ENCODE measurements at regions not wholly inside any gene's neighbourhood (a gene's known extent, or its start where the extent isn't known, plus 50 kb on each side); places are given as distances from the start of the nearest gene placed in this dataset.

DNA sequence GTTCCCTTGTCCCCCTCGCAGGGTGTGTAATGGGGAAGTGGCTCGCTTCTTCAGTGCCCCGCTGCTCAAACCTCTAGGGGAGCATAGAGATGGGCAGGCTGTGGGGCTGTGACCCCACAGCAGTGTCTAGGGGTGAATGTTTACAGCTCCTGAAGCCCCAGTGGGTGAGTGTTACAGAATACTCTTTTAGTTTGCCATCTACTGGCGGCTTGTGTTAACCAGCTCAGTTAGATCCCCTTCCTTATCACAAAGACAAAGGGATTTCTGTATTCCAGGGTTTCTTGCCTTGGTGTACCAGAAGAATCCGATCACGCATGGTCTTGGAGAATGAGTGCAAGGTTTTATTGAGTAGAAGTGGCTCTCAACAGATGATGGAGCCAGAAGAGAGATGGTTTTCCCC lies 108.1 kb upstream of the IQCM start:
- Histone ChIP-seq H3K27ac (no peak overlapping the region), H3K9ac (ENCODE audit: low read depth in 2 of 2, low read length in 2 of 2) (no peak overlapping the region), H3K27me3 (no peaks in the 10 kb centered on the region), H3K36me3 (no peaks in the 10 kb centered on the region), H3K4me1 (no peaks in the 10 kb centered on the region), H3K4me3 (no peak overlapping the region), H3K9me3 (no peaks in the 10 kb centered on the region)
- intact Hi-C loops (cut with DNase I) = no loop called here
- TF ChIP-seq, protein P1, sequence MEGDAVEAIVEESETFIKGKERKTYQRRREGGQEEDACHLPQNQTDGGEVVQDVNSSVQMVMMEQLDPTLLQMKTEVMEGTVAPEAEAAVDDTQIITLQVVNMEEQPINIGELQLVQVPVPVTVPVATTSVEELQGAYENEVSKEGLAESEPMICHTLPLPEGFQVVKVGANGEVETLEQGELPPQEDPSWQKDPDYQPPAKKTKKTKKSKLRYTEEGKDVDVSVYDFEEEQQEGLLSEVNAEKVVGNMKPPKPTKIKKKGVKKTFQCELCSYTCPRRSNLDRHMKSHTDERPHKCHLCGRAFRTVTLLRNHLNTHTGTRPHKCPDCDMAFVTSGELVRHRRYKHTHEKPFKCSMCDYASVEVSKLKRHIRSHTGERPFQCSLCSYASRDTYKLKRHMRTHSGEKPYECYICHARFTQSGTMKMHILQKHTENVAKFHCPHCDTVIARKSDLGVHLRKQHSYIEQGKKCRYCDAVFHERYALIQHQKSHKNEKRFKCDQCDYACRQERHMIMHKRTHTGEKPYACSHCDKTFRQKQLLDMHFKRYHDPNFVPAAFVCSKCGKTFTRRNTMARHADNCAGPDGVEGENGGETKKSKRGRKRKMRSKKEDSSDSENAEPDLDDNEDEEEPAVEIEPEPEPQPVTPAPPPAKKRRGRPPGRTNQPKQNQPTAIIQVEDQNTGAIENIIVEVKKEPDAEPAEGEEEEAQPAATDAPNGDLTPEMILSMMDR (IDR thresholded peaks at IDR 0.05) = no peak
- no peak for DNase-seq

DNA sequence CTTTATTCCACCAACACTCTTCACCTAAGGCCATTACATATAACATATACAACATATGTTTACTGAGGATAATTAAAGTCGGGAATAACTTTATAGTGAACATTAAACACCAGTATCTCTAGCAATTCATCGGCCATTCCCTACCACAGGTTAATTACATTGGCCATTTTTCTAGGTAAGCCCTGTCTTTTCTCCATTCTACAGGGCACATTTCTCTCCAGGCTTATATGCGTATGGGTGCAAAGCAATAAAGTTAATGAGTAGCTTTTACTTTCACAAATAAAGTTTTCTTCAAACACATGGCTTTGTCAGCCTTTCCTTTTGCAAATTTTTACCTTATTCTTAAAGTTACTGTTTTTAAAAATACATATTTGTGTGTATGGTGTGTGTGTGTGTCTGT lies 111.9 kb upstream of the IQCM start:
- Histone ChIP-seq H3K9ac (ENCODE audit: low read depth in 2 of 2, low read length in 2 of 2) (no peak overlapping the region), H3K9me3 (no peaks in the 10 kb centered on the region), H3K4me1 (no peaks in the 10 kb centered on the region), H3K27me3 (no peaks in the 10 kb centered on the region), H3K27ac (no peak overlapping the region), H3K36me3 (no peaks in the 10 kb centered on the region), H3K4me3 (no peak overlapping the region)
- intact Hi-C loops (cut with DNase I) = no loop called here
- no peak for DNase-seq
- TF ChIP-seq, protein P1 (IDR thresholded peaks at IDR 0.05) = no peak

DNA sequence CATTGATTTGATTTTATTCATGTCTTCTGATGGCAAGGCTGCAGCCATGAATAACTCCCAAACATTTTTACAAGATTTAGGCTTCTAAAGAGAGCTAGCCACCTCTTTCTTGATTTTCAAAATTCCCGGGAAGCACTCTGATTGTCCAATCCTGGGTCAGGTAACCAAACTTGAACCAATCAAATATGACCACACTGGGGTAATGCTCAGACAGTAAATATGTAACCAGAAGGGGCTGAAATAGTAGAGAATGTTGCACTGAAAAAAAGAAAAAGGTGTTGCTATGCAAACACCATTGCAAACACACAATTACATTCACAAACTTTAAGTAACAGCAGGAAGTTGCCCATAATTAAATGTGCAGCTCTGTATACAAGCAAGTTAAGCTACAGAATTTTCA lies 112.9 kb upstream of the IQCM start:
- no peak for DNase-seq
- TF ChIP-seq, protein P1 (IDR thresholded peaks at IDR 0.05) = no peak
- Histone ChIP-seq H3K9me3 (no peaks in the 10 kb centered on the region), H3K4me1 (no peaks in the 10 kb centered on the region), H3K4me3 (no peak overlapping the region), H3K9ac (ENCODE audit: low read depth in 2 of 2, low read length in 2 of 2) (no peak overlapping the region), H3K27ac (no peak overlapping the region), H3K27me3 (no peaks in the 10 kb centered on the region), H3K36me3 (no peaks in the 10 kb centered on the region)
- intact Hi-C loops (cut with DNase I) = no loop called here

DNA sequence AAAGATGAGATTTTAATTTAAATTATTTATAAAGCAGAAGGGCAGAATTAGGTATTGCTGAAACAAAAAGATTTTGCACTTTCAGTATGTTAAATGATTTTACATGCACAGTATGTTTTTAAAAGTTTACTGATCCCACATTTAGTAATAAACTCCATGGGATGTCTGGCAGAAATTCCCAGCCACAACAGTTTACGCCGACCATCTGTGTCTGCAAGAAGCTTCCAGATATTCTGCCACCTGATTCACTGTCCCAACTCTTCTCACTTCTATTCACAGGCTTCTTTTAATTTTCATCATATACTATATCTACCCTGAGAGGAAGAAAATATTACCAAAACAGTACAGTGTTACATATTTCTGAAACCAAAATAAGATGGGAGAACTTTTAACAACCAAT lies 115.8 kb upstream of the IQCM start:
- intact Hi-C loops (cut with DNase I) = no loop called here
- no peak for DNase-seq
- no peaks in the 10 kb centered on the region for H3K4me1 ChIP-seq
- TF ChIP-seq, protein P1 (IDR thresholded peaks at IDR 0.05) = no peak
- H3K4me3 ChIP-seq = no peak overlapping the region
- no peak overlapping the region for H3K27ac ChIP-seq
- H3K9me3 ChIP-seq = no peaks in the 10 kb centered on the region
- H3K27me3 ChIP-seq = no peaks in the 10 kb centered on the region
- no peak overlapping the region for H3K9ac ChIP-seq (ENCODE audit: low read depth in 2 of 2, low read length in 2 of 2)
- H3K36me3 ChIP-seq = no peaks in the 10 kb centered on the region

DNA sequence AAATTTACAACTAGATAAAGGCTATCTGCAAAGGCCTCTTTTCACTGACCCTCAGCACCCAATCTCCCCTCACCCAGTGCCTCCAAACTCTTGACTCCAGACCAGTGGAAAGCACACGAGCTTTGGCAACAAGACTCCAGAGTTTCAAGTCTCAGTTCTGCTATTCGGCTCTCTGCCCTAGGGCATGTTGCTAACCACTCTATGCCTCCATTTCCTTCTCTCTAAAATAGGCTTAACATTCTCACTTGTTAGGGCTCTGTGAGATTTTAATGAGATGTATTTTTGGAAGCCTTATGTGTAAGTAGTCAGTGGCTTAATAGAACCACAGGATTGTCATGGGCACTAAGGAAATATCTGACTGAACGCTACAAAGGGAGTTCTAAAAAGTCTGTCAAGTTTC lies 116.5 kb upstream of the IQCM start:
- intact Hi-C loops (cut with DNase I) = no loop called here
- H3K4me3 ChIP-seq = no peak overlapping the region
- DNase-seq = no peak
- TF ChIP-seq, protein P1 (IDR thresholded peaks at IDR 0.05) = no peak
- H3K36me3 ChIP-seq = no peaks in the 10 kb centered on the region
- H3K9ac ChIP-seq (ENCODE audit: low read depth in 2 of 2, low read length in 2 of 2) = no peak overlapping the region
- no peaks in the 10 kb centered on the region for H3K27me3 ChIP-seq
- H3K9me3 ChIP-seq = no peaks in the 10 kb centered on the region
- H3K27ac ChIP-seq = no peak overlapping the region
- no peaks in the 10 kb centered on the region for H3K4me1 ChIP-seq

DNA sequence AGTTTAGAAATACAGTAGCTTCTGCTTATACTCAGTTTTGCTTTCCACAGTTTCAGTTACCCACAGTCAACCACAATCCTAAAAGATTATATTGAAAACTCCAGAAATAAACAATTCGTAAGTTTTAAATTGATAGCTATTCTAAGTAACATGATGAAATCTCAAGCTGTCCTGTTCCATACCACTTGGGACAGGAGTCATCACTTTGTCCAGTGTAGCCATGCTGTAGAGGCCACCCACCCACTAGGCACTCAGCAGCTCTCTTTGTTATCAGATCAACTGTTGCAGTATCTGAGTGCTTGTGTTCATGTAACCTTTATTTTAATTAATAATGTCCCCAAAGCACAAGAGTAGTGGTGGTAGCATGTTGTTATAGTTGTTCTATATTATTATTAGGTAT lies 117.5 kb upstream of the IQCM start:
- intact Hi-C loops (cut with DNase I) = no loop called here
- Histone ChIP-seq H3K9ac (ENCODE audit: low read depth in 2 of 2, low read length in 2 of 2) (no peak overlapping the region), H3K4me3 (no peak overlapping the region), H3K4me1 (no peaks in the 10 kb centered on the region), H3K9me3 (no peaks in the 10 kb centered on the region), H3K27me3 (no peaks in the 10 kb centered on the region), H3K27ac (no peak overlapping the region), H3K36me3 (no peaks in the 10 kb centered on the region)
- TF ChIP-seq, protein P1 (IDR thresholded peaks at IDR 0.05) = no peak
- no peak for DNase-seq
